MV-4-11 (cell line): ENCODE measurements at regions not wholly inside any gene's neighbourhood (a gene's known extent, or its start where the extent isn't known, plus 50 kb on each side); places are given as distances from the start of the nearest gene placed in this dataset.

Experiments
- DNase-seq: peaks from one replicate; lab custom pipeline; 2025; lab: John Stamatoyannopoulos, UW

DNA sequence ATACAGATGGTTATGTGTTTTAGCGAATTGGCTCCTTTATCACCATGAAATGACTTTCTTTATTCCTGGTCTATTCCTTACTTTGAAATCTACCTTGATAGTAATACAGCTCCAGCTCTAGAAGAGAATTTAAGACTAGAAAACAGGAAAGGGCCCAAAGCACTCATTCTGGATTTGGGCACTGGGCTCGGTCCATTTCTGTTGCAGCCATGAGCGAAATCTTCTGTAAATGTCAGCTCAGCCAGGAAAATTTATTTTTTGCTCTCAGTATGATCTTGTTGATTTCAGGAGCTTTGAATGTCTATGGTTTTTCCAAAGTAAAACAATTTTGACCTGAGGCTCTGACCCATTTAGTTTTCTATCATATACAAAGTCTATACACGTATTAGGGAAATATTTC, 104.1 kb downstream of the DIRAS2 start:
- DNase-seq: no peak

DNA sequence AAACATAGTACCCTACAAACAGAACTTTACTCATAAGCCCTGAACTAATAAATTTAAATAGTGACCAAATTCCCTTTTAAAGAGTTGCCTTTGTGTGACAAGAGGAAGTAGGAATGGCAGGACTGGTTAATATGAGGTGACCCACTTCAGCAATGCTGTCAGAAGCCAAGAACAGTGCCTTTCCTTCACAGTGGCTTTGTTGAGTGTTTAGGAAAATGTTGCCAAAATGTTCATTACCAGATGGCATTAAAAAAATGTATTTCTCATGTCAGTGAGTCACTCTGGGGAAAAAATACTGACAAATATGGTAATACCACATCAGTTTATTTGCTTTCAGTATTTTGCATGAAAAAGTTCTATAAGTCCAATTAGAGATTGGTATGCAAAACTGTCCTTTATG, 103.3 kb downstream of the DIRAS2 start:
- no peak for DNase-seq

DNA sequence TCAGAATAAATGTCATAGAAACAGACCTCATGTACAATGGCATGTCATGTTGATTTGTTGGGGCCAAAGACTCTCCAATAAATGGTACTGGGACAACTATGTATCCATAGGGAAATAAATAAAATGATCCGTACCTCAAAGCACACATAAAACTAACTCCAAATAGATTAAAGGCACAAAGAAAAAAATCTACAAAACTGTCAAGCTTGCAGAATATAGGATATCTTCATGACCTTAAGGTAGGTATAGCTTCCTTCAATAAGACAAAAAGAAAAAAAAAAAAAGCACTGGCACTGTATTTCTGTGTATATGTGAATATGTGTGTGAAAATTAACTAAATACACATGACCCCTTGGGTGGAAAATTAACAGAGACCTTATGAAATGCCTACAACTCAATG, 101.9 kb downstream of the DIRAS2 start:
- no peak for DNase-seq

DNA sequence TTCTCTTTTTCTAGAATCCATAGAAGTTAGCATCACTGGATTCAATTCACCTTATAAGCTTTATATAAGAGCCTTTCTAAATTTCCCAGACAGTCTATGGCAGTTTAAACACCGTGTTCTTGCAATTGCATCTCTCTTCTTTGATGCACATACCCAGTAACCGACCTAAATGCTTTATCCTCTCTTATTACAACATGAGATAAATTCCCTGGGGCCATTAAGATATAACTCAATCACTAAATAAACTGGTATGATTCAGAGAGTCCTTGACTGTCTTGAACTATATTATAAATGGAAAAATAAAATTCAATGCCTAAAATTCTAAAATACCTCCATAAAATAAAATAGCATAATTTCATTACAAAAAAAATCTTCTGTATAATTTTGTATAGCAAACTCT, 98.1 kb downstream of the DIRAS2 start:
- no peak for DNase-seq

DNA sequence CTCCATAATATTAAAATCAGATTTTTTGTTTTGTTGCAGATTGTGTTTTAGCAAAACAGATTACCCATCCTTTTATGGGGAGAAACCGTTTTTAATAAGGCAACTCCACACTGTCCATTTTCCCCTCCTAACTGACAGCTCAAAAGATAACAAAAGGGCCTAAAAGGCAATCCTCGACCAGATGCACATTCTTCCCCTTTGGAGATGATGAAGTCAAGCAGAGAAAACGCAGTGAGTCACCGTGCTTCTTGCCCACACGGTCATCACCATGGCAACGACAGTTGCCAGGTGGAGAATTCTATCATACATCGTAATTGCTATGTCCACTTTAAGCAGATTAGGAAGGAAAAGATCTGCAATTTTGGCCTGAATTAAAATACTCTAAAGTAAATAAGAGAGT, 96.4 kb downstream of the DIRAS2 start:
- DNase-seq: peak; percentile 73

DNA sequence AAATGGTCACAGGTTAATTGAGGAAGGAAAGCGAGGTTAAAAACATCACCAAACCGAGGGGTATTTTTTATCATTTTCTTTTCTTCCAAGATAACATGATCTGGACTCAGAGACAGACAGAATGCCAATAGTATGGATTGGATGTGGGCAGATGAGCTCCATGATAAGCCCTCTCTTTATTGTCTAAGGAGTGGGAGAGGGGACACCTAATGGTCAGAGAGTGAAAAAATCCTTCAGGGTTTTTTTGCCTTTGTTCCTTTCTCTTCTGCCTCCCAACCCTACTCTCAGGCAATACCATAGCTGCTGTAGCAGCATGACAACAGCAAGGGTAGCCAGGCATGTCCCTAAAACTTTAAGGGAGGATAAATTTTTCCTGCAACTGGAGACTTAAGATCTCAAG, 94.7 kb downstream of the DIRAS2 start:
- no peak for DNase-seq

DNA sequence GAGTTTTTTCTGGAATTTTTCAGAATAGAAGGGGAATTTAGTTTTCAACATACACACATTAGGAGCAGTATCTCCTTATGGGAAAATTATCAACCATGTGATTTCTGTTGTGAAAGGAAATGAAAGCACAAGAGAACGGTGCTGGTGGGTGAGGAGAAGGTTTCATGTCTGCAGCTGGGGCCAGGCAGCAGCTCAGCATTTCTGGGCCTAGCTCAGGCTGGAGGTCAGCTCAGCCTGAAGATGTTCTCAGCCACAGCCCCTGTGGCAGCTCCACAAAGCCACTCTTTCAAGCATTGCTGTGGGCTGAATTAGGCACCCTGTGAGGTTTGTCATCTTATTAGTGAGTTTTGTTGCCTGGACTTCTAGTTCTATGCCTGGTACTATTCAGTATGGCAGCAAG, 90.3 kb downstream of the DIRAS2 start:
- peak; percentile 26 for DNase-seq

DNA sequence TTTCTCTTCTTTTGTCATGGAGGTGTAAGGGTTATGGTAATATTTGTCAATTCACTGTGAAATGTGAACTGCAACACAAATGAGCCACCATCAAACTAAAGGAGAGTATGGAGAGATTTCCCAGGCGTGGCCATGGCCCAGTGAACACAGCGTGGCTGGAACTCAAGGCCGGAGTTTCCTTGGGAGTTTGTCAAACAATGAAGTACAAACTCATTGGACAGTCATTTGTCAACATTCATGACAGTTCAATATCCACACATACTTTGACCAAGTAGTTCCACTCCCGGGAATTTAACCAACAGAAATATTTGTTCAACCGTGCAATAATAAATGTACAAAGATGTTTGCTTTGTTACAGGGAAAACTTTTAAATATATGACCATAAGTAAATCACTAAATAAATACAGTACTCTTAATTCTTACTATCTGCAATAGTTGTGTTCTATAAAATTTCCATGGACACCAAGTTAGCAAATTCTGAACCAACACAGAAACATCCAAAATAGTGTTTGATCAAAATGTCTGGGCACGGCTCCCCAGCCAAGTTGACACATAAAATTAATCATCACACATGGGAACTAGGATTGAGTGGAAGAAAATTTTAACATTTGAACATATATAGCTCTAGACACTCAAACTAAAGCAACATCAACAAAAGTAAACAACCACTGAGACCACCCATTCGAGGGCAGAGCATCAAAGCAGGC, 87.1 kb downstream of the DIRAS2 start:
- no peak for DNase-seq

DNA sequence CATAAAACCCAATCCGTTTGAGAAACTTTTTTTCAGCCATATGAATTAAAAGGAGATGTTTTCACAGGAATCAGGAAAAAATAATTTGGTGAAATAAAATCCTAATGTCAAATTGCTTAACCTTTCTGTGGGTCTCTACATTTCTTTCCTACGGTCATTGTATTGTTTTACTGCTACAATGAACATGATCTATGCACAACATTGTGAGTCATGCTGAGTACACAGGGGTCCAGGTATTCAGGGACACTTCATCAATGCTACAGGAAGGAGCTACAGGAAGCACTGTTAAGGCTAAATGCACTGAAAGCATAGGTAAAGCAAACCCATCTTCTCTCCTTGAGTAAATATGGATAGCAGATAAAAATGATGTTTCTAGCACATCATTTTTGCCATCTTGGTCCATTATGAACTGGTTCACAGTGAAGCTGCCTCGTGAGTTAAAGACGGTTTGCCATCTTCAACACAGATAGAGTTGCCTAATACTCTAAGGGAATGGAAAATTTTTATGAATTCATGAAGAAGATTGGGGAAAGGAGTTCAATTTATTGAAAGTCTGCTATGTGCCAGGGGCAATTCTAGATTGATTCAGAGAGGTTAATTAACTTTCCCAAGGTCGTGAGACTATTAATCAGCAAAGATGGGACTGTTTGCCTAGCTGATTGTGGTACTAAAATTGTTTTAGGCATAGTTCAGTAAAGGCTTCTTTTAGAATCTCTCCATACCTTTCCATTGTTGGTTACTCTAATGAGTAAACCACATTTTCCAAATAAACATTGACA, 85.5 kb downstream of the DIRAS2 start:
- no peak for DNase-seq

DNA sequence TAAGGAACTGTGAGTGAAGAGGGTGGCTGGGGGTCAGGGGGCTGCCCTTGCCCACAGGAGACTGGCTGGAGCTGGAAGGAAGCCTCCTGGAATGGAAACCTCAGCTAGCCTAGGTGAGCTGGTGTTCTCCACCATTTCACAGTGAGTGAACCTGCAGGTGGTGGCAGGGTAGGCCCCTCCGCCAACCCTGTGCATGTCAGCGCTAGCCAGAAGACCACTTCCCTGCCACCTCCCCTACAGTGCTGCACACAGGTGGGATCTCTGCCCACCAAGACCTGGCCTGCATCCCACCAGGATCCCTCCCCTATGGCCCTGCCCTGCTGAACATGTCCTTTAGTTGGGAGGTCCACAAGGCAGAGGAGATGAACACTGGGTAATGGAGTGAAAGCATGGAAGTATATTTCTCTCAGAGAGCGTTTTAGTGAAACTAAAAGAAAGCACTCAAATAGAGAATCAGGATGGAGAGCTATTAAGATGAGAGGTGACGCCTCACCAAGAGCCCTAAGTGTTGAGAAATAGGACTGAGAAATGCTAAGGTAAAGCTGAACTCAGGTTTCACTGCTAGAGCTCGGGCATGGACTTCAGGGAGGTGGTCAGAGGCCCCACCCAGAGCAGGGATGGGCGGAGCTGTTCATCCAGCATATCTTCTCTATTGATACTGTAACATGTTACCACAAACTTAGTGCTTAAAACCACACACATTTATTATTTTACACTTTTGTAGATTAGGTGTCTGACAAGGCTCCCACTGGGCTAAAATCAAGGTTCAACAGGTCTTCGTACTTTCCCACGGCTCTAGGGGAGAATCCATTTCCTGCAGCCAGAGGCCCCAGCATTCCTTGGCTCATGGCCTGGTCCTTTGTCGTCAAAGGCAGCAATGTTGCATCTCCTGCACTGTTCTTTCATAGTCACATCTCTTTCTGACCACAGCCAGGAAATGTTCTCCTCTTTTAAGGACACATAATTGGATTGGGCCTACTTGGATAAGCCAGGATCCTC, 83.2 kb downstream of the DIRAS2 start:
- no peak for DNase-seq
